ENCODE measurements at regions not wholly inside any gene's neighbourhood (a gene's known extent, or its start where the extent isn't known, plus 50 kb on each side); places are given as distances from the start of the nearest gene placed in this dataset.

DNA sequence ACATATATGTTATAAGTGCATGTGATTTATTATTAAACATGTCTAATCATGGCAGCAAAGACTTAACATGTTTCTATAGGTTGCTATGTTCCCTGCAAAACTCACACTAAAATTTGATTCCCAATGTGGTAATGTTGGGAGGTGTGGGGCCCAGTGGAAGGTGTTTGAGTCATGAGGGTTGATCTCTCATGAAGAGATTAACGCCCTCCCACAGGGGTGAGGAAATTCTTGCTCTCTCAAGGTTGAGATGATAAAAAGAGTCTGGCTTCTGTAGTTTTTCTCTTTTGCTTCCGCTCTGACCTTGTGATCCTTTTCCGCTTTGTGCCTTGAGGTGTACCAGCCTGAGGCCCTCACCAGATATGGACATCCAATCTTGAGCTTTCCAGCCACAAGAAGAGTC is 737.5 kb upstream of the SLITRK5 start:
- no TSS peak for BruUV-seq (replicated peaks)

DNA sequence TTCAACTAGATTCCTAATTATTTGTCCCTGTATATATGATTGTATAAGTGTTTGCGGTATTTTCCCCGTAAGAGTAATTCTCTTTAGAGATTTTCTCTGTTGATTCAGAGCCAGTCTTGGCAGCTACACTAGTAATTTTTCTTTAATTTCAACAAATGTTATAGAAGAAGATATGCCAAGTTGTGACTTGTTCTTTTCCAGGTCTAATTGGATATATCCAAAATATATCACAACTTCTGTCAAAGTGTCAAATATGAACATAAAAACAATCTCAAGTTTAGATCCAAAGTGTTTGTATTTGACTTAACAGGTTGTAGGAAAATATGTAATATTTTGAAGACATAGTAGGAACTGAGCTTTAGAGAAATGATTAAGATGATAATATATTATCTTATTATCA is 733.9 kb upstream of the SLITRK5 start:
- no TSS peak for BruUV-seq (replicated peaks)
- H3K9me2 ChIP-seq (ENCODE audit: insufficient read depth, low read length) = no peaks in the 10 kb centered on the region
- no peaks in the 10 kb centered on the region for H3K4me1 ChIP-seq (ENCODE audit: insufficient read depth, low read length, poor library complexity, severe bottlenecking)
- TF ChIP-seq EZH2phosphoT487 (IDR thresholded peaks at IDR 0.05; ENCODE audit: borderline replicate concordance, low read depth, low read length) (no peak), CTCF (conservative IDR thresholded peaks at IDR 0.05; ENCODE audit: low read length) (no peak)
- ChIA-PET POLR2A (no interaction called here), CTCF (ENCODE audit: unreplicated experiment) (no interaction called here)
- no peak overlapping the region for H3K4me3 ChIP-seq (ENCODE audit: low read depth, low read length, poor library complexity, severe bottlenecking)
- no peaks in the 10 kb centered on the region for H3K79me2 ChIP-seq (ENCODE audit: insufficient read depth, low read depth, low read length)
- no peaks in the 10 kb centered on the region for H4K20me1 ChIP-seq (ENCODE audit: insufficient read depth, low read length)
- no peaks in the 10 kb centered on the region for H3K36me3 ChIP-seq (ENCODE audit: insufficient read depth, low read length)
- no peak overlapping the region for H3K27ac ChIP-seq (ENCODE audit: low read depth, low read length, poor library complexity, severe bottlenecking)
- H3K4me2 ChIP-seq (ENCODE audit: low read length) = no peak overlapping the region
- DNase-seq (ENCODE audit: low spot score) = no peak
- no peak overlapping the region for H2AFZ ChIP-seq (ENCODE audit: low read length)
- no peaks in the 10 kb centered on the region for H3K9me3 ChIP-seq (ENCODE audit: low read length)
- intact Hi-C loops (cut with micrococcal nuclease; ENCODE audit: unreplicated experiment) = no loop called here

More for the DNA sequence above, 737.5 kb upstream of the SLITRK5 start:
- H4K20me1 ChIP-seq (ENCODE audit: insufficient read depth, low read length) = no peaks in the 10 kb centered on the region
- H3K4me2 ChIP-seq (ENCODE audit: low read length) = no peak overlapping the region
- ChIA-PET POLR2A (no interaction called here), CTCF (ENCODE audit: unreplicated experiment) (no interaction called here)
- H2AFZ ChIP-seq (ENCODE audit: low read length) = no peak overlapping the region
- H3K4me1 ChIP-seq (ENCODE audit: insufficient read depth, low read length, poor library complexity, severe bottlenecking) = no peaks in the 10 kb centered on the region
- H3K9me3 ChIP-seq (ENCODE audit: low read length) = no peaks in the 10 kb centered on the region
- intact Hi-C loops (cut with micrococcal nuclease; ENCODE audit: unreplicated experiment) = no loop called here
- H3K27ac ChIP-seq (ENCODE audit: low read depth, low read length, poor library complexity, severe bottlenecking) = no peak overlapping the region
- H3K79me2 ChIP-seq (ENCODE audit: insufficient read depth, low read depth, low read length) = no peaks in the 10 kb centered on the region
- no peak overlapping the region for H3K4me3 ChIP-seq (ENCODE audit: low read depth, low read length, poor library complexity, severe bottlenecking)
- H3K9me2 ChIP-seq (ENCODE audit: insufficient read depth, low read length) = no peaks in the 10 kb centered on the region
- H3K36me3 ChIP-seq (ENCODE audit: insufficient read depth, low read length) = no peaks in the 10 kb centered on the region
- DNase-seq (ENCODE audit: low spot score) = no peak
- TF ChIP-seq CTCF (conservative IDR thresholded peaks at IDR 0.05; ENCODE audit: low read length) (no peak), EZH2phosphoT487 (IDR thresholded peaks at IDR 0.05; ENCODE audit: borderline replicate concordance, low read depth, low read length) (no peak)

DNA sequence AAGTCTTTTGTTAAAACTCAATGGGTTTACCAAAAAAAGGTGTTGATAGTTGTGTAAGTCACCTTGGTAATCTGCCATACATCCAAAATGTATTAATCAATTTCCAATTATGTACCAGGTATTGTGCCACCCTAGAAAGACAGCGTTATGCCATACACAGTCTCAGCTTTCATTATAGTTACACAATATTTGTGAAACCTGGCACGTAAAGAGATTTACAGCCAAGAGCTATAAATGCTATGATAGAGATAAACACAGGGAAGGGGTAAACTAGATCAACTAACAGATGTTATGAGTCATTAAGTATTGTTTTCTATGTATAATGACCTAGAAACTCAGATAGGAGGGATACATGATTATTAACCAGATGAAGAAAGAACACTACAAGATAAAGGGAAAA is 725.6 kb upstream of the SLITRK5 start:
- intact Hi-C loops (cut with micrococcal nuclease; ENCODE audit: unreplicated experiment) = no loop called here
- no peak overlapping the region for H2AFZ ChIP-seq (ENCODE audit: low read length)
- no peak overlapping the region for H3K27ac ChIP-seq (ENCODE audit: low read depth, low read length, poor library complexity, severe bottlenecking)
- BruUV-seq (replicated peaks) = no TSS peak
- H3K4me2 ChIP-seq (ENCODE audit: low read length) = no peak overlapping the region
- no peak overlapping the region for H3K4me3 ChIP-seq (ENCODE audit: low read depth, low read length, poor library complexity, severe bottlenecking)
- H3K9me2 ChIP-seq (ENCODE audit: insufficient read depth, low read length) = no peaks in the 10 kb centered on the region
- H3K36me3 ChIP-seq (ENCODE audit: insufficient read depth, low read length) = no peaks in the 10 kb centered on the region
- no peaks in the 10 kb centered on the region for H3K79me2 ChIP-seq (ENCODE audit: insufficient read depth, low read depth, low read length)
- no peak for DNase-seq (ENCODE audit: low spot score)
- no peak for TF ChIP-seq CTCF (conservative IDR thresholded peaks at IDR 0.05; ENCODE audit: low read length)
- TF ChIP-seq EZH2phosphoT487 (IDR thresholded peaks at IDR 0.05; ENCODE audit: borderline replicate concordance, low read depth, low read length) = no peak
- ChIA-PET CTCF (ENCODE audit: unreplicated experiment) (no interaction called here), POLR2A (no interaction called here)
- no peaks in the 10 kb centered on the region for H3K9me3 ChIP-seq (ENCODE audit: low read length)
- no peaks in the 10 kb centered on the region for H3K4me1 ChIP-seq (ENCODE audit: insufficient read depth, low read length, poor library complexity, severe bottlenecking)
- no peaks in the 10 kb centered on the region for H4K20me1 ChIP-seq (ENCODE audit: insufficient read depth, low read length)
